Skeletal muscle satellite cell (primary cell): ENCODE measurements at regions not wholly inside any gene's neighbourhood (a gene's known extent, or its start where the extent isn't known, plus 50 kb on each side); places are given as distances from the start of the nearest gene placed in this dataset.
"Not testable (repeated sequence)": the region's sequence is repeated elsewhere in the genome, so short reads cannot be mapped to it uniquely, and the experiment has no call there.

Source experiments
- H3K27me3 ChIP-seq: 2 replicates; pipeline ENCODE4 v1.7.0; 2013; ENCODE audit warnings: low read length; ENCODE audit not compliant: control insufficient read depth, insufficient read depth
- H3K36me3 ChIP-seq: 2 replicates; pipeline ENCODE4 v1.7.0; 2013; ENCODE audit warnings: mild to moderate bottlenecking, control low read depth, low read length; ENCODE audit not compliant: insufficient read depth
- H3K4me1 ChIP-seq: 2 replicates; pipeline ENCODE4 v1.7.0; 2013; ENCODE audit warnings: low read length; ENCODE audit not compliant: control insufficient read depth, insufficient read depth
- H3K4me2 ChIP-seq: 2 replicates; pipeline ENCODE4 v1.7.0; 2013; ENCODE audit warnings: mild to moderate bottlenecking, low read length
- H3K4me3 ChIP-seq: 2 replicates; pipeline ENCODE4 v1.7.0; 2013; ENCODE audit warnings: low read length
- H3K9ac ChIP-seq: 2 replicates; pipeline ENCODE4 v1.7.0; 2013; ENCODE audit warnings: mild to moderate bottlenecking, low read depth, low read length, moderate library complexity
- H3K9me3 ChIP-seq: replicated peaks from 2 replicates; pipeline ENCODE4 v1.7.0; 2013; ENCODE audit warnings: mild to moderate bottlenecking, control low read depth, low read length

DNA sequence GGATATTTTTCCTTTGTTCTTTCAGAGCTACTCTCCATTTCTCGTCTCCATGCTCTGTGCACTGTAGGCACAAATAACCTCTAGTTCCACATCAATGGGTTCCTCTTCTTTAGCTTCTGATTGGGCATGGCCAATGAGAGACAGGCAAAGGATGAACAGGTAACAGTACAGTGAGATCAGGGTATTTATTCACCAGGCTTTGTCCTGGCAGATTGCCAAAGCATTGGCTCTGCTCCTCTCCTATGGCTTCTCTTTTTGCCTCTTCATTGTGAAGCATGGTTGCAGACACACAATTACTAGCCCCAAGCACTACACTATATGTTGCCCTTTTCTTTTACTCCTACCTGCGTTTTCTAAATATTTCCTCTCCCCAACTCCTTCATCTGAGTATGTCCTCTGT is 215.1 kb upstream of the ARRDC3 start:
- H3K27me3 ChIP-seq, result no peaks in the 10 kb centered on the region
- no peak overlapping the region for H3K4me2 ChIP-seq
- no peak overlapping the region for H3K4me3 ChIP-seq
- H3K9me3 ChIP-seq, result no peaks in the 10 kb centered on the region
- no peaks in the 10 kb centered on the region for H3K36me3 ChIP-seq
- H3K9ac ChIP-seq, result no peak overlapping the region
- no peaks in the 10 kb centered on the region for H3K4me1 ChIP-seq

DNA sequence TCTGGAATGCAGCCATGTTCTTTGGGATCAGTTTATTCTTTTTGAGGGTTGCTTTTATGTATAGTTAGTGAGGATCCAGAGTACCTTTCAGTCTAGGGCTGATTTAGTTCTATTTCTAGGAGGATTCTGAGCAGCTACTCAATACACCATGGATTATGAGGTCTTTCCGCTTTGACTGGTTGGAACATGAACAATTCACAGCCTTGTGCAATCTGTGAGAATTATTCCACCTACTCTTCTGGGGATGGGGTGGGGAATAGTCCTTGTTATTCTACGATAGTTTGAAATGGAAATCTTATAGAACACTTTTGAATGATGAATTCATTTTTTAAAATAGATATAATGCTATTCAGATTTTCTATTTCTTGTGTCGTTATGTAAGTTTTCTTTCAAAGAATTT is 212.3 kb upstream of the ARRDC3 start:
- H3K36me3 ChIP-seq, result no peaks in the 10 kb centered on the region
- H3K27me3 ChIP-seq, result no peaks in the 10 kb centered on the region
- H3K9ac ChIP-seq, result no peak overlapping the region
- peaks cover 4% of the 10 kb centered on the region for H3K9me3 ChIP-seq
- no peaks in the 10 kb centered on the region for H3K4me1 ChIP-seq
- no peak overlapping the region for H3K4me2 ChIP-seq
- H3K4me3 ChIP-seq, result no peak overlapping the region

DNA sequence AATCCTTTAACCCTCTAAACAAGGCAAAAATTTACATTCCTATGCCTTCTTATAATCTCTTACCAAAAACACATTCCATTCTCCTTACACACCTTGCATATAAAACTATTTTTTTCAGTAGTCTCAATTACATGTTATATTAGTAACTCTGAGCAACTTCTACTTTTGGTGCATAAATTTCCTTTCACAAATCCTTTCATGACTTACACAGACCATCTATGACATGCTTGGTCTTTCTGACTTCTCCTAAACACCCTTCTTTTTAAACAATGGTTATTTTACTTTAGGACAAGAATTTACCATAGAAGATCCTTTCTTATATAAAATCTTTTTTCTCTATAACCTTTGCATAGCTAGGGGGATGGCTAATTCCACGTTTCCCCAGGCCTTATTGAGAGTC is 208.0 kb upstream of the ARRDC3 start:
- no peaks in the 10 kb centered on the region for H3K36me3 ChIP-seq
- no peaks in the 10 kb centered on the region for H3K27me3 ChIP-seq
- no peak overlapping the region for H3K4me2 ChIP-seq
- H3K4me3 ChIP-seq, result no peak overlapping the region
- peaks cover 4% of the 10 kb centered on the region for H3K9me3 ChIP-seq
- H3K9ac ChIP-seq, result no peak overlapping the region
- H3K4me1 ChIP-seq, result no peaks in the 10 kb centered on the region

DNA sequence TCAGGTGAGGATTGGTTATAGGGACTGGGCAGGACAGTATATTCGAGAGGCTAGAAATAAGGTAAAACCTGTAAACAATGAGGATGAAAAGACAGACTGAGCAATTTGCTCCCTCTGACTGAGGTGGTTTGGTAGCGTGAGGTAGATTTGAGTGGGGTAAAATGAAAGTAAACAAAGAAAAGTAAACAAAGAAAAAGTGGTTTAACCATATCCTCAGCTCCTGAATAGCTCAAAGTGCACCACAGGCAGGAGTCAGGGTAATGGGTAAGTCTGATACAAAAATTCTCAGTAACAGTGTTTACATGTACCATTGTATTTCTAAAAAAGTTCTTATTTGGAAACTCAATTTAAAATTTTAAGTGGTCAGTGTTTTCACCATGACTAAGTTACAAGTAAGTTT is 203.1 kb upstream of the ARRDC3 start:
- Histone ChIP-seq H3K4me1 (no peaks in the 10 kb centered on the region), H3K4me3 (no peak overlapping the region), H3K9ac (no peak overlapping the region), H3K4me2 (no peak overlapping the region), H3K27me3 (no peaks in the 10 kb centered on the region), H3K36me3 (no peaks in the 10 kb centered on the region), H3K9me3 (peaks cover 4% of the 10 kb centered on the region)

DNA sequence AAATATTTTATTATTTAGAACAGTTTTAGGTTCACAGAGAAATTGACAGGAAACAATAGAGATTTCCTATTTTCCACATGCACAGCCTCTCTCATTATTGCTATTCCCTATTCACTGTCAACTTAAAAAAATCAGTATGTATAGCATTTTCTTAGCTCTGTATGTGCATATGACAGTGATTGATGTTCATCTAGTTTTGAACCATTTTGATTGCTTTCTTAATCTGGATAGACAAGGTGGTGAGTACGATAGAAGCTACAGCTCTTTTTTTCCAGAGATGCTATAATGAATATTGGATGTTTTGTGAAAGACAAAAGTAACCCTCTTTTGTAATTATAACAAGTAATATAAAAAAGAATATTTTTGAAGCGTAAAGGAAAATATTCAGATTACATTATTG is 201.2 kb upstream of the ARRDC3 start:
- Histone ChIP-seq H3K27me3 (no peaks in the 10 kb centered on the region), H3K36me3 (no peaks in the 10 kb centered on the region), H3K4me1 (no peaks in the 10 kb centered on the region), H3K4me3 (no peak overlapping the region), H3K9ac (no peak overlapping the region), H3K9me3 (no peaks in the 10 kb centered on the region), H3K4me2 (no peak overlapping the region)

DNA sequence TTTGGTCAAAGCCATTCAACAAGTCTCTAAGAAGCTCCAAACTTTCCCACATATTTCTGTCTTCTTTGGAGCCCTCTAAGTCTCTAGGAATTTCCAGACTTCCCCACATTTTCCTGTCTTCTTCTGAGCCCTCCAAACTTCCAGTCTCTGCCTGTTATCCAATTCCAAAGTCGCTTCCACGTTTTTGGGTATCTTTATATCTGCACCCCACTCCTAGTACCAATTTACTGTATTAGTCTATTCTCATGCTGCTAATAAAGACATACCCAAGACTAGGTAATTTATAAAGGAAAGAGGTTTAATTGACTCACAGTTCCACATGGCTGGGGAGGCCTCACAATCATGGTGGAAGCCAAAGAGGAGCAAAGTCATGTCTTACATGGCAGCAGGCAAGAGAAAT is 182.9 kb upstream of the ARRDC3 start:
- H3K9ac ChIP-seq, H3K4me3 ChIP-seq, H3K27me3 ChIP-seq, H3K4me2 ChIP-seq, H3K4me1 ChIP-seq, H3K36me3 ChIP-seq, H3K9me3 ChIP-seq: not testable (repeated sequence)

DNA sequence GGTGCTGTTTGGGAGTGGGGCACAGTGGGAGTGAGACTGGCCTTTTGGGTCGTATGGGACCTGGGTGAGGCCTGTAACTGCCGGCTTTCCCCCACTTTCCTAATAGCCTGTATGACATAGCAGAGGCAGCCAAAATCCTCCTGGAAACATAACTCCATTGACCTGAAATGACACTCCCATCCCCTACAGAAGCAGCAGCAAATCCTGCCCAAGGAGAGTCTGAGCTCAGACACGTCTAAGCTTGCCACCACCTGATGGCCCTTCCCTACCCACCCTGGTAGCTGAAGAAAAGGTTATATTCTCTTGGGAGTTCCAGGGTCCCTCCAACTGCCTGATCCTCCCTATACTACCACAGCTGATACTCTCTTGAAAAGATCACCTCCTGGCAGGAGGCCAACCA is 179.8 kb upstream of the ARRDC3 start:
- H3K4me3 ChIP-seq, result no peak overlapping the region
- no peaks in the 10 kb centered on the region for H3K27me3 ChIP-seq
- no peak overlapping the region for H3K4me2 ChIP-seq
- no peak overlapping the region for H3K9ac ChIP-seq
- H3K4me1 ChIP-seq, result no peaks in the 10 kb centered on the region
- no peaks in the 10 kb centered on the region for H3K36me3 ChIP-seq
- no peaks in the 10 kb centered on the region for H3K9me3 ChIP-seq

DNA sequence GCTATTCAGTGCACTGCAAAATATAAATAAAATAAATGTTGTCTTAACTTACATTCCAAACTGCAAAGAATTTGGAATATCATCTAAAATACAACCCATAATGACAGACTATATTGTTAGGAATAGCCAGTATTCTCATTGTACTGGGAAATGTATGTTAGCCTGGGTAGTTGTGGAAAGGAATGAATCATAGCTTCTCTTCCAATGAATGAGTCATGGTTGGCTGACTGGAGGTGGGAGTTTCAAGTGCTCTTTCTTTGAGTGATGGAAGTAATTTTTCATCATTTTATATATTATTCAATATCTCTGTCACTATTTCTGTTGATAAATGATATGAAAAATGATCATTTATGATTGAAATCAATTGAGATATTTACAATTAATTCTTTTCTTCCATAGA is 158.6 kb upstream of the ARRDC3 start:
- no peak overlapping the region for H3K4me2 ChIP-seq
- no peak overlapping the region for H3K9ac ChIP-seq
- no peaks in the 10 kb centered on the region for H3K27me3 ChIP-seq
- H3K4me3 ChIP-seq, result no peak overlapping the region
- H3K9me3 ChIP-seq, result no peaks in the 10 kb centered on the region
- H3K4me1 ChIP-seq, result no peaks in the 10 kb centered on the region
- H3K36me3 ChIP-seq, result no peaks in the 10 kb centered on the region

DNA sequence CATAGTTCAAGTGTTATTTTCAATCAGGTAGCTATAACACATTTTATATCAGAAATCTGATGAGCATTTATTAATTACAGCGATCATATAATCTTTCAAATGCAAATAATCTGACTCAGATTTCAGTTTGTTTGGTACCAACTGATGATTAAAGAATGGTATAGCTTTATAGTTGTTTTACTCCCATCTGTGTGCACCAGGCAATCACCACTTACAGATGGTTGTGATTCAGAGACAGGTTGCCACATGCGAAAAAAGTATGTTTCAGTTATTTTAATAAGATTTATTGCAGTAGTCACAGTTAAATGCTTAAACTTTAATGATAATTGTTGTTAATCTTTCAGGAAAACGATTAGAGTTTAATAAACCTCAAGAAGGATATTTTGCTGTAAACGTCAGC is 155.1 kb upstream of the ARRDC3 start:
- Histone ChIP-seq H3K4me1 (no peaks in the 10 kb centered on the region), H3K4me3 (no peak overlapping the region), H3K9me3 (no peaks in the 10 kb centered on the region), H3K36me3 (no peaks in the 10 kb centered on the region), H3K9ac (no peak overlapping the region), H3K4me2 (no peak overlapping the region), H3K27me3 (no peaks in the 10 kb centered on the region)

DNA sequence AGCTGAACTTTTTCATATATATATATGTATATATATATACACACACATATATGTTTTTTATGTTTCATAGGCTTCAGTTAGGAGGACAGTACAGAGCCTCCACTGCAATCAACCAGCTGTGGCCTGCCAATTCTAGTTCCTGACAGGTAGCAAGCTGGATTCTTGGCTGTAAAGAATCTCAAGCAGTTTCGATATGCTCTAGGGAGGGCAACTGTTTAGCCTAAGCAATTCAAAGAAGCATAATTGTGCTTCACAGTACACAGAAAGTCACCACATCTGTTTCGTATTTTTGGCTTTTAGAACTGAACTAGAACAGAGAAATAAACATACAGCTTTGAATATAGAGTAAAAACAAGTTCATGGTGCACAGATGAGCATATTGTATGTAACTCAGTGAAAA is 152.4 kb upstream of the ARRDC3 start:
- H3K36me3 ChIP-seq, result no peaks in the 10 kb centered on the region
- no peaks in the 10 kb centered on the region for H3K9me3 ChIP-seq
- no peaks in the 10 kb centered on the region for H3K4me1 ChIP-seq
- H3K4me3 ChIP-seq, result no peak overlapping the region
- H3K9ac ChIP-seq, result no peak overlapping the region
- no peaks in the 10 kb centered on the region for H3K27me3 ChIP-seq
- no peak overlapping the region for H3K4me2 ChIP-seq

DNA sequence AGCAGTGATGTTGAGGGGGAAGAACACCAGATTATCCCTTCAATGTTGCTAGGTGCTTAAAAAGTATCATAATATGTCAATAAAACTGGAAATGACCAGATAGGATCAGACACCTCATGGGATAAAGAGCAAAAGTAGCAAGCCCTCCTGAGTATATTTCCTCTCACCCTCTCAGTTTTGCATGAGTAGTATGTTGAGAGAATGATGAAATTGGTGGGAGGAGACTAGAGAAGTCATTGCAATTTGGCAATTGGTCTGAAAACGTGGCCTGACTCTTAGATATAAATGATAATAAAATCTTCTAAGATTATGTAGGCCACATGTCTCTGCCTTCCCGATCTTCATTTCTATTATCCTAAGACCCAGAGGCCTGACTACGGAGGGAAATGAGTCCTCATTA is 151.2 kb upstream of the ARRDC3 start:
- no peaks in the 10 kb centered on the region for H3K27me3 ChIP-seq
- H3K9ac ChIP-seq, result no peak overlapping the region
- no peak overlapping the region for H3K4me3 ChIP-seq
- H3K4me2 ChIP-seq, result no peak overlapping the region
- H3K36me3 ChIP-seq, result no peaks in the 10 kb centered on the region
- no peaks in the 10 kb centered on the region for H3K9me3 ChIP-seq
- H3K4me1 ChIP-seq, result no peaks in the 10 kb centered on the region

DNA sequence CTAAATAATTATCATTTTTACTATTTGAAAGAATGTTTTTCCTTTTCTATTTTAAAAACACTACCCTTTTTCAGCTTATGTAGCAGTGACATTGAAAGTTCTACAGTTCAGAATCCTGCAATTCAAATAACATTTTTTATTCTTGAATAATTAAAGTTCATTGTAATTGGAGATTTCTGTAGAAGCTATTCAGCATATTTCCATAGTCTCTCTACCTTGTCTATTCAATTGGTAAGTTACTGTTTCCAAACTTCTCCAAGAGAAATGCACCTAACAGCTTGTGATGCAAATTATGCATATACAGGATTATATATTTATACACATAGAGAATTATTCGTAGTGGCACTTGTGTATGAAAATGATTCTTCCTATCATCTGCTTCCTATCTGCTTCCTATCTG is 149.7 kb upstream of the ARRDC3 start:
- no peak overlapping the region for H3K4me2 ChIP-seq
- H3K9me3 ChIP-seq, result no peaks in the 10 kb centered on the region
- H3K27me3 ChIP-seq, result no peaks in the 10 kb centered on the region
- no peak overlapping the region for H3K9ac ChIP-seq
- no peaks in the 10 kb centered on the region for H3K36me3 ChIP-seq
- H3K4me1 ChIP-seq, result no peaks in the 10 kb centered on the region
- no peak overlapping the region for H3K4me3 ChIP-seq

DNA sequence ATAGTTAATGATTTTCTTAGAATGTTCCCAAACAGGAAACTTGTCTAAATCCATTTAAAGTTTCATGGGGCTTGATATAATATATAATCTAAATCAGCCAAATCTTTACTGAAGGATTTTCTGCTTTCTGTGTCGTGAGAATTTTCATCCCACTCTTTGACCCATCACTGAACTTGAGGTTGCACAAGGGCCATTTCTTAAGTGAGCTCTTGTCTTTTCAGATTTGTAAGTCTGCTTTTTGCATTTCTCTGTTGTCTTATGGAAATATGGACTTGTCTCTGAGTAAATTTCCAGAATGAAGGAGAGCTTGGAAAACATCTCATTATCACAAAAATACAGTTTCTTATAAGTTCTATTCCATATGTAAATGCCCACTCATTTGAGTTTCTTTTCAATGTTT is 149.2 kb upstream of the ARRDC3 start:
- Histone ChIP-seq H3K36me3 (no peaks in the 10 kb centered on the region), H3K9ac (no peak overlapping the region), H3K4me1 (no peaks in the 10 kb centered on the region), H3K4me3 (no peak overlapping the region), H3K4me2 (no peak overlapping the region), H3K9me3 (no peaks in the 10 kb centered on the region), H3K27me3 (no peaks in the 10 kb centered on the region)
